MCF 10A (cell line): ENCODE measurements at regions not wholly inside any gene's neighbourhood (a gene's known extent, or its start where the extent isn't known, plus 50 kb on each side); places are given as distances from the start of the nearest gene placed in this dataset.

Experiments used
- BruUV-seq: library from RNA; stranded (reverse); fragments of 400-500 nt; replicated peaks from 2 replicates; lab custom pipeline; 2021; lab: Mats Ljungman, UMichigan
- CTCF ChIA-PET: fragments of 300-600 bp; sonication (Branson Sonifier 250); formaldehyde crosslinking; extraction: SDS; loops from one replicate; lab custom pipeline; 2021; ENCODE audit warnings: antibody characterized with exemption, inconsistent platforms; lab: Yijun Ruan, JAX
- POLR2A ChIA-PET: fragments of 300-600, 350-650 bp; sonication (Branson Sonifier 250); formaldehyde crosslinking; extraction: SDS; loops from one replicate; lab custom pipeline; 2020; ENCODE audit warnings: antibody characterized with exemption, inconsistent platforms; lab: Yijun Ruan, JAX
- DNase-seq: peaks from one replicate; pipeline ENCODE4 v3.0.0-alpha.2; 2018; ENCODE audit not compliant: unreplicated experiment
- H3K27ac Mint-ChIP-seq: one replicate; pipeline ENCODE4 v1.8.0; 2022; ENCODE audit warnings: mild to moderate bottlenecking, low read depth, mixed read lengths; ENCODE audit not compliant: unreplicated experiment
- H3K27me3 Mint-ChIP-seq: one replicate; pipeline ENCODE4 v1.8.0; 2022; ENCODE audit warnings: mixed read lengths; ENCODE audit not compliant: insufficient read depth, unreplicated experiment
- H3K36me3 Mint-ChIP-seq: one replicate; pipeline ENCODE4 v1.8.0; 2022; ENCODE audit warnings: mild to moderate bottlenecking, moderate library complexity, mixed read lengths; ENCODE audit not compliant: insufficient read depth, unreplicated experiment
- H3K4me1 Mint-ChIP-seq: one replicate; pipeline ENCODE4 v1.8.0; 2022; ENCODE audit warnings: mixed read lengths; ENCODE audit not compliant: insufficient read depth, unreplicated experiment
- H3K4me3 Mint-ChIP-seq: one replicate; pipeline ENCODE4 v1.8.0; 2022; ENCODE audit warnings: mild to moderate bottlenecking, moderate library complexity, mixed read lengths; ENCODE audit not compliant: unreplicated experiment
- H3K9me3 Mint-ChIP-seq: one replicate; pipeline ENCODE4 v1.8.0; 2022; ENCODE audit warnings: mixed read lengths; ENCODE audit not compliant: unreplicated experiment
- intact Hi-C: fragments of 100-400 bp; cut with micrococcal nuclease; formaldehyde crosslinking; loops from 2 replicates; pipeline ENCODE4 v1.14.1; 2022
- TF ChIP-seq, protein P1 (sequence below): fragments of 200-600 bp; IDR thresholded peaks from one replicate; pipeline ENCODE4 v1.8.0; 2022; ENCODE audit warnings: antibody characterized with exemption, mild to moderate bottlenecking; ENCODE audit not compliant: unreplicated experiment

DNA sequence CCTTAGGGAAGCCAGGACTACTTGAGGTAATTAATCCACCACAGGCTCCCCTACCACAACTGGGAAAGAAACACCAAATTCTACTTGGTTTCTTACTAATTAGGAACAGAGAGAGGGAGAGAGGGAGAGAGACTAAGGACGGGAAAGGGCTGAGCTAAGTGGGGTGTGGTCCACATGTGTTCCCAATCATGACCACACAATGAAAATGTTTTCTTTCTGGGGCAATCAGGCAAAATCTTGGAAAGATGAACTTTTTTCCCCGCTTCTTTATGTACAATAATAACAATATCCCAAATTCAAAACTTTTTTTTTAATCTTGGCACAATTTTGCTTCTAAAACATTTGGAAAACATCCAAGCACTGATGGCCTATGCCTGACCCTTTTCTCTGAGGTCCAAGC is 734.4 kb downstream of the MAFB start:
- DNase-seq: no peak
- no peaks in the 10 kb centered on the region for H3K9me3 Mint-ChIP-seq
- H3K4me3 Mint-ChIP-seq: no peak overlapping the region
- CTCF ChIA-PET: interaction anchor here (0.7 kb wide), 1 partner anchor 46 kb away, joined by 3 read pairs; no protein-coding TSS in a partner anchor
- POLR2A ChIA-PET: no interaction called here
- H3K36me3 Mint-ChIP-seq: no peaks in the 10 kb centered on the region
- TF ChIP-seq, protein P1, sequence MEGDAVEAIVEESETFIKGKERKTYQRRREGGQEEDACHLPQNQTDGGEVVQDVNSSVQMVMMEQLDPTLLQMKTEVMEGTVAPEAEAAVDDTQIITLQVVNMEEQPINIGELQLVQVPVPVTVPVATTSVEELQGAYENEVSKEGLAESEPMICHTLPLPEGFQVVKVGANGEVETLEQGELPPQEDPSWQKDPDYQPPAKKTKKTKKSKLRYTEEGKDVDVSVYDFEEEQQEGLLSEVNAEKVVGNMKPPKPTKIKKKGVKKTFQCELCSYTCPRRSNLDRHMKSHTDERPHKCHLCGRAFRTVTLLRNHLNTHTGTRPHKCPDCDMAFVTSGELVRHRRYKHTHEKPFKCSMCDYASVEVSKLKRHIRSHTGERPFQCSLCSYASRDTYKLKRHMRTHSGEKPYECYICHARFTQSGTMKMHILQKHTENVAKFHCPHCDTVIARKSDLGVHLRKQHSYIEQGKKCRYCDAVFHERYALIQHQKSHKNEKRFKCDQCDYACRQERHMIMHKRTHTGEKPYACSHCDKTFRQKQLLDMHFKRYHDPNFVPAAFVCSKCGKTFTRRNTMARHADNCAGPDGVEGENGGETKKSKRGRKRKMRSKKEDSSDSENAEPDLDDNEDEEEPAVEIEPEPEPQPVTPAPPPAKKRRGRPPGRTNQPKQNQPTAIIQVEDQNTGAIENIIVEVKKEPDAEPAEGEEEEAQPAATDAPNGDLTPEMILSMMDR: no peak
- H3K4me1 Mint-ChIP-seq: no peaks in the 10 kb centered on the region
- H3K27ac Mint-ChIP-seq: no peak overlapping the region
- intact Hi-C loops: no loop called here
- no TSS peak for BruUV-seq
- peaks cover 8% of the 10 kb centered on the region for H3K27me3 Mint-ChIP-seq

DNA sequence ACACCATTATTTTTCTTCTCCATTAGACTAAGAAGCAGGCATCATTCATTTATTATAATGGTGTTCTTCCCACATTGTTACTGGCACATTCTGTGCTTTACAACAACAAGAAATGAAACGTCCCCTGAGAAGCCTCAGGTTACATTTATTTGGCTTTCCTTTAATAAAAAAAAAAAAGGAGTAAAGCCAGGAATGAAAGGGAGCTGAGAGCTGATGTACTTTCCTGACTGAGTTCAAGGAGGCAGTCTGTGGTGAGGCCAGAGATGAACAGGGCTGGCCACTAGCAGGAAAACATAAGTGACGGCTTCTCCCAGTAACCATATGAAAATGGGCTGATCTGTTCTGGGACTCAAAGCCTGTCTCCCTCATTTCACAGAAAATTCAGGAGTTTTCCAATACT is 742.1 kb downstream of the MAFB start:
- Mint-ChIP-seq H3K9me3 (no peaks in the 10 kb centered on the region), H3K4me1 (no peaks in the 10 kb centered on the region)

DNA sequence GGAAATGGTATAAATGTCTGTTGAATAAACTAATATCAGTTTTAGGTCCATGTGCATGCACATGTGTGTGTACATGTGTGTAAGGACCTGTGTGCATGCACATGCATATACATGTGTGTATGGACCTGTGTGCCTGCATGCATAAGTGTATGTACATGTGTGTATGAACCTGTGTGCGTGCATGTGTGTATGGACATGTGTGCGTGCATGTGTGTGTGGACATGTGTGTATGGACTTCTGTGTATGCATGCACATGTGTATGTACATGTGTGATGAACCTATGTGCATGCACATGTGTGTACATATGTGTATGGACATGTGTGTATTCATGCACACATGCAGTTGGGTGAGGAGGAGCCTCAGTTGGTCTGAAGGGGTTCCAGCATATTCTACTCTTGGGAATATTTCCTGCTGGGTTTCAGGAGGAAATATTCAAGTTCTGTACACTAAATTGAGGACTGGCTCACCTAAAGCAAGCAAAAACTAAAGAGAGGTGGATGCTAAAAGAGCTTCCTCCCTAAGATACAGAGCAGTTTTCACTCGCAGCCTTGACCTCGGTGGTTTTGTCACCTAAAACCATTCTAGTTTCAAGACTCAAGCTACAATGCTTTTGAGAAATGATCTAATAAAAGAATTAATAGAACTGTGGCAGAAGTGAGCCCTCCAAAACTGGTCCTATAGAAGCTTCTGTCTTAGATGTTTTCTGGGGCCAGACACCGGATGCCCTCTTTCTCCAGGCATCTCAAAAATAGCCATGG is 742.8 kb downstream of the MAFB start:
- Mint-ChIP-seq H3K36me3 (no peaks in the 10 kb centered on the region), H3K27ac (no peak overlapping the region), H3K9me3 (no peaks in the 10 kb centered on the region), H3K27me3 (no peaks in the 10 kb centered on the region), H3K4me1 (no peaks in the 10 kb centered on the region), H3K4me3 (no peak overlapping the region)
- no peak for DNase-seq
- no TSS peak for BruUV-seq
- ChIA-PET POLR2A (no interaction called here), CTCF (interaction anchor here (1.0 kb wide), 1 partner anchor 9 kb away, joined by 3 read pairs; no protein-coding TSS in a partner anchor)
- intact Hi-C loops: no loop called here
- TF ChIP-seq, protein P1: no peak

More for the DNA sequence above, 742.1 kb downstream of the MAFB start:
- TF ChIP-seq, protein P1: no peak
- BruUV-seq: no TSS peak
- Mint-ChIP-seq H3K4me3 (no peak overlapping the region), H3K36me3 (no peaks in the 10 kb centered on the region), H3K27ac (no peak overlapping the region), H3K27me3 (peaks cover 1% of the 10 kb centered on the region)
- intact Hi-C loops: no loop called here
- CTCF ChIA-PET: interaction anchor here (0.6 kb wide), 1 partner anchor 406 kb away, joined by 4 read pairs; no protein-coding TSS in a partner anchor
- no peak for DNase-seq
- POLR2A ChIA-PET: interaction anchor here (0.5 kb wide), 1 partner anchor 17 kb away, joined by 5 read pairs; no protein-coding TSS in a partner anchor

- ChIA-PET CTCF (interaction anchor here (1.0 kb wide), 1 partner anchor 11 kb away, joined by 3 read pairs; no protein-coding TSS in a partner anchor), POLR2A (no interaction called here)
- intact Hi-C loops: no loop called here
- H3K27ac Mint-ChIP-seq: no peak overlapping the region
- BruUV-seq: no TSS peak
- no peaks in the 10 kb centered on the region for H3K36me3 Mint-ChIP-seq
- DNase-seq: no peak
- H3K4me3 Mint-ChIP-seq: no peak overlapping the region
- TF ChIP-seq, protein P1: no peak
- no peaks in the 10 kb centered on the region for H3K4me1 Mint-ChIP-seq
- H3K9me3 Mint-ChIP-seq: no peaks in the 10 kb centered on the region
- H3K27me3 Mint-ChIP-seq: peaks cover 5% of the 10 kb centered on the region
Measured at GRCh38 chr20:39944861-39945260, 744.2 kb downstream of the MAFB start.
